Spleen (tissue), 11 donors: ENCODE measurements at regions not wholly inside any gene's neighbourhood (a gene's known extent, or its start where the extent isn't known, plus 50 kb on each side); places are given as distances from the start of the nearest gene placed in this dataset.

ENCODE experiments used
- DNase-seq: peaks from one replicate; pipeline ENCODE4 v3.0.0-alpha.2; 2020
- H3K27ac ChIP-seq, 8 donors: fragments of 200-600 bp; sonication (generic) in 7 of 8; 1 replicate in 4 of 8; 2 replicates in 4 of 8; pipeline versions ENCODE4 v1.5.0 to v1.8.0; 2016 to 2021; ENCODE audit warnings: inconsistent platforms in 4 of 8, mild to moderate bottlenecking in 4 of 8, moderate library complexity in 1 of 8
- H3K27me3 ChIP-seq, 7 donors: fragments of 200-600 bp; sonication (generic) in 6 of 7; replicated peaks in 1 of 7; 1 replicate in 4 of 7; 2 replicates in 3 of 7; pipeline versions ENCODE4 v1.5.0 to v1.8.0; 2016 to 2021; ENCODE audit warnings: inconsistent platforms in 3 of 7, mild to moderate bottlenecking in 1 of 7
- H3K36me3 ChIP-seq, 6 donors: fragments of 200-600 bp; sonication (generic) in 5 of 6; 1 replicate in 4 of 6; 2 replicates in 2 of 6; pipeline versions ENCODE4 v1.5.0 to v1.8.0; 2016 to 2021; ENCODE audit warnings: inconsistent platforms in 2 of 6
- H3K4me1 ChIP-seq, 6 donors: fragments of 200-600 bp; sonication (generic) in 5 of 6; 1 replicate in 3 of 6; 2 replicates in 3 of 6; pipeline versions ENCODE4 v1.5.0 to v1.8.0; 2016 to 2021; ENCODE audit warnings: inconsistent platforms in 3 of 6
- H3K4me3 ChIP-seq, 8 donors: fragments of 200-600 bp; sonication (generic) in 7 of 8; 1 replicate in 4 of 8; 2 replicates in 4 of 8; pipeline versions ENCODE4 v1.5.0 to v1.8.0; 2016 to 2021; ENCODE audit warnings: inconsistent platforms in 4 of 8, mild to moderate bottlenecking in 4 of 8, moderate library complexity in 2 of 8
- H3K9me3 ChIP-seq, 8 donors: fragments of 200-600 bp; sonication (generic) in 7 of 8; 1 replicate in 4 of 8; 2 replicates in 4 of 8; pipeline versions ENCODE4 v1.5.0 to v1.8.0; 2016 to 2021; ENCODE audit warnings: inconsistent platforms in 4 of 8
- CTCF ChIP-seq, 11 experiments: fragments of 200-600 bp in 7 of 11; fragments of 450-650 bp in 4 of 11; sonication (generic) in 4 of 11; IDR thresholded peaks in 8 of 11; conservative IDR thresholded peaks in 3 of 11; 1 replicate in 7 of 11; 2 replicates in 4 of 11; pipeline versions ENCODE4 v1.4.0 to v1.8.0; 2016 to 2021; ENCODE audit warnings: antibody characterized with exemption in 11 of 11, inconsistent platforms in 4 of 11, mild to moderate bottlenecking in 1 of 11
- POLR2A ChIP-seq, 3 donors: fragments of 450-650 bp; IDR thresholded peaks; one replicate each; pipeline ENCODE4 v1.5.1; 2017; ENCODE audit warnings: antibody characterized with exemption in 3 of 3, mild to moderate bottlenecking in 1 of 3
- POLR2AphosphoS5 ChIP-seq, 3 donors: sonication (generic); formaldehyde crosslinking; IDR thresholded peaks; one replicate each; pipeline ENCODE4 v1.5.1; 2017; ENCODE audit warnings: antibody characterized with exemption in 3 of 3
- WGBS, 5 donors: extraction: QIAGEN DNeasy Blood & Tissue Kit in 3 of 5; methylation state at CpG; one replicate each; pipeline versions ENCODE4 v1.1.5 to v1.1.7; 2013 to 2018; 5-methylcytosine and 5-hydroxymethylcytosine counted together
- intact Hi-C: fragments of 100-400 bp; cut with DNase I; formaldehyde crosslinking; loops from one replicate; pipeline ENCODE4 v1.15.0; 2023; ENCODE audit warnings: low total_unique reads
- donor health status: healthy with polysubstance abuse.
- donor health status: DM: no; HTN: no; CAD: no; lungs with moderate emphysema.
- donor health status: DM: no; HTN: no; CAD: no.
- donor health status: Bipolar disorder and iron deficiency.
- donor health status: healthy.
- donor health status: DM: no; HTN: no; CAD: no.
- donor health status: DM: yes; HTN: yes; CAD: no.

GRCh38 chr2:234719116-234719716, 222.3 kb upstream of the ARL4C start:
- H3K27me3 ChIP-seq = peaks cover 0 to 7% (median 0%) of the 10 kb centered on the region in 7 donors
- H3K4me3 ChIP-seq = no peak overlapping the region
- WGBS, 5 donors = 72 to 87% (median 75%) methylated on average over 7 of the region's 7 CpGs
- no peaks in the 10 kb centered on the region for H3K36me3 ChIP-seq
- H3K9me3 ChIP-seq = no peaks in the 10 kb centered on the region
- TF ChIP-seq POLR2AphosphoS5 (IDR thresholded peaks at IDR 0.05) (no peak), CTCF (IDR thresholded peaks at IDR 0.05 in 8 of 11, conservative IDR thresholded peaks at IDR 0.05 in 3 of 11) (no peak), POLR2A (IDR thresholded peaks at IDR 0.05) (no peak)
- no peaks in the 10 kb centered on the region for H3K4me1 ChIP-seq
- intact Hi-C loops = no loop called here
- H3K27ac ChIP-seq = no peak overlapping the region
- no peak for DNase-seq

GRCh38 chr2:234716271-234716670, 219.4 kb upstream of the ARL4C start:
- peaks cover 0 to 7% (median 0%) of the 10 kb centered on the region in 7 donors for H3K27me3 ChIP-seq
- H3K27ac ChIP-seq = no peak overlapping the region
- no peaks in the 10 kb centered on the region for H3K4me1 ChIP-seq
- TF ChIP-seq POLR2A (IDR thresholded peaks at IDR 0.05) (no peak), POLR2AphosphoS5 (IDR thresholded peaks at IDR 0.05) (no peak), CTCF (IDR thresholded peaks at IDR 0.05 in 8 of 11, conservative IDR thresholded peaks at IDR 0.05 in 3 of 11) (no peak)
- intact Hi-C loops = no loop called here
- H3K4me3 ChIP-seq = no peak overlapping the region
- no peaks in the 10 kb centered on the region for H3K9me3 ChIP-seq
- WGBS, 5 donors = 82 to 89% (median 86%) methylated on average over 4 to 9 of the region's 9 CpGs
- DNase-seq = no peak
- no peaks in the 10 kb centered on the region for H3K36me3 ChIP-seq

- no peak for DNase-seq
- intact Hi-C loops = no loop called here
- peaks cover 0 to 7% (median 0%) of the 10 kb centered on the region in 7 donors for H3K27me3 ChIP-seq
- 89 to 96% (median 91%) methylated on average over 12 to 13 of the region's 13 CpGs for WGBS, 5 donors
- no peaks in the 10 kb centered on the region for H3K9me3 ChIP-seq
- H3K4me3 ChIP-seq = no peak overlapping the region
- TF ChIP-seq POLR2A (IDR thresholded peaks at IDR 0.05) = no peak
- no peak for TF ChIP-seq POLR2AphosphoS5 (IDR thresholded peaks at IDR 0.05)
- TF ChIP-seq CTCF (IDR thresholded peaks at IDR 0.05 in 8 of 11, conservative IDR thresholded peaks at IDR 0.05 in 3 of 11) = no peak
- no peak overlapping the region for H3K27ac ChIP-seq
- no peaks in the 10 kb centered on the region for H3K4me1 ChIP-seq
- H3K36me3 ChIP-seq = no peaks in the 10 kb centered on the region
Observed at GRCh38 chr2:234715671-234716250, 218.9 kb upstream of the ARL4C start.

- 81 to 95% (median 88%) methylated on average over 5 of the region's 5 CpGs for WGBS, 5 donors
- Histone ChIP-seq H3K9me3 (no peaks in the 10 kb centered on the region), H3K36me3 (no peaks in the 10 kb centered on the region), H3K27ac (no peak overlapping the region), H3K4me3 (no peak overlapping the region), H3K4me1 (no peaks in the 10 kb centered on the region), H3K27me3 (peaks cover 0 to 10% (median 0%) of the 10 kb centered on the region in 7 donors)
- DNase-seq = no peak
- intact Hi-C loops = no loop called here
- TF ChIP-seq POLR2AphosphoS5 (IDR thresholded peaks at IDR 0.05) (no peak), CTCF (IDR thresholded peaks at IDR 0.05 in 8 of 11, conservative IDR thresholded peaks at IDR 0.05 in 3 of 11) (no peak), POLR2A (IDR thresholded peaks at IDR 0.05) (no peak)
Observed at GRCh38 chr2:234714711-234715110, 217.8 kb upstream of the ARL4C start.
